ENCODE measurements at regions not wholly inside any gene's neighbourhood (a gene's known extent, or its start where the extent isn't known, plus 50 kb on each side); places are given as distances from the start of the nearest gene placed in this dataset.
"Not testable (repeated sequence)": the region's sequence is repeated elsewhere in the genome, so short reads cannot be mapped to it uniquely, and the experiment has no call there.

DNA sequence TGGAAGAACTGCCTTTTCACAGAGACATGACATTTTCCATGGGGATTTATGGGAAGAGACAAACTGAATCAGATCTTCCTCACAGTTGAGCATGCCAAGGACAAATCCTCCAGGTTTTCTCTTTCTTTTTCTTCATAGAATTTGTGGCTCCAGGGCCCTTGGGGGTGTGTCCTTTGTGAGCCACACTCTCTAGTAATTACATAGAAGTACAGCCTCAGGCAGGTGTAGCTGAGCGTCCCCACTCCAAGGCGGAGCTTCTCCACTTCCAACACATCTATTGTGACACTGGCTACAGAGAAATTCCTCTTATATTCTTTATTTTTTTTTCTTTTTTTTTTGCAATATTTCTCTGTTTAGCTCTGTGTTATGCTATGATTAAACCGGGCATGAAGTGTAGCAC lies 420.5 kb upstream of the CD180 start:
- DNase-seq = no peak

DNA sequence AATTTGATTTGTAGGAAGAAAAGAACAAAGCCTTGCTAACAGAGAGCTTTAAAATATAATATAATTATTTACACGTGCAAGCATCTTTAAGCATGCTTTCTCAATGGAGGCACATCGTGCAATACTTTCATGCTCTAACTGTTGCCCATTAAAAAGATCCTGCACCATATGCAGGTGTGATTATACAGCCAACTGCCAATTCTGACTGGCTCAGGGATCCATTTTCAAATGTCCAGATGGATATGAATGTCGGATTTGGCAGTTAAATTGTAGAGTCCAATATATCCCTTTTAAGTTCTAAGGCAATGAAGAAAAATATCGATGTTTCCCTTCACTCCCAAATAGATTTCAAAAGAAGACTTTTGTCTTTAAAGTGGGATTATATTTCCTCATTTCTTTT lies 416.4 kb upstream of the CD180 start:
- DNase-seq = no peak

DNA sequence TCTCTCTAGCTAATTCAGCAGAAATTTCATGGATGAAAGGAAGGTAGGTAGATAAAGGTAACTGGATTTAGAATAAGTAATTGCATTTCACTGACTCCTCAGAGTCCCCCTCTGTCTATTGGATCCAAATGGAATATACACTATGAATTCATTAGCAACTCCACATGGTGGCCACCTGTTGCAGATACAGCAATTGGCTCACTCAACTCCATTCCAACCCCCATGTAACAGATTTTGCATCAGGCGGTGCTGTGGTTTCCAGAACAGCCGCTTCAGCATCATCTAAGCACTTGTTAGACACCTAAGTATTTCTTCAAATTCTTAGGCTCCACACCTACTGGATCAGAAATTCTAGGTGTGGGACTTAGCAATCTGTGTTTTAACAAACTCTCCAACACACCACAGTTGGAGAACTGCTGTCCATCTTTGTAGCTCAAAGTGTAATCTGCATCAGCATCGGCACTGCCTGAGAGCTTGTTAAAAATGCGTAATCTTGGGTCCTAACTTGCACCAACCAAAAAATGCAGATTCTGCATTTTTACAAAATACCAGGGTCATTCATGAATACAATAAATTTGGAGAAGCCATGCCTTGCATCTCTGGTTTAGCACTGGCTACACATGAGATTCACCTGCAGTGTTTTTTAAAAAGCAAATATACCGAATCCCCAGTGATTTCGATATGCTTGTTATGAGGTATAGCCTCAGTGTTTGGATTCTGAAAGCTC lies 413.8 kb upstream of the CD180 start:
- no peak for DNase-seq

DNA sequence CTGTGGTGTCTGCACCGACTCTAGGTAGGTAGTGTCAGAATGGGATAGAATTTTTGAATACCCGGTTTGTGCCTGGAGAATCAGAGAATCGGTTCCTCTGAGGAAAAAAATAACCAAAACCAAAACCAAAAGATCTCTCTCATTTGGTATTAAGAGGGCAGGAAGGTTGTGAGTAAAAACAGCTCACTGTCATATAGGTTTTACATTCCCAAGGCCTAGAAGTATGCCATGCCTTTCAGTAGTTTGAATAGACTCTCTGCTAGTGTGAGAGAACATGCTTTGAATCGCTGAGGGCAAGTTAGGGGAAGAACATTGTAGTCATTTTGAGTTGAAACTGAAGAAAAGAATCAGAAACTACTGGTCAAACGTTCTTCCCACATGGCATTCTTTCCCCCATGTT lies 411.4 kb upstream of the CD180 start:
- DNase-seq = no peak

DNA sequence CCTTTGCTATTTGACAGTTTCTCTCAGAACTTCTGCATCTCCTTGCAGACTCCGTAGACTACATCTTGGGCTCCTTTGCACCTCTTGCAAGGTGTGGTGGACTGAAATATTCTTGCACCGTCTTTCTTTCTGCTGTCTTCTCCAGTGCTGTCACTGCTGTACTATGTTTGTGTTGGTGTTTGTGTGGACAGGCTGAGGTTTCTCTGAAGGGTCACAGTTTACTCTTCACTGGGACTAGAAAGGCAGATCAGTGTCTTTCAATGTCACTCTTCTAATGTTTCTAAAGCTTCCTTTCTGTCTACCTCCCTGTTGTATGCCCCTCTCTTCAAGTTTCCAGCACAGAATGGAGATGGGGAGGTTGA lies 410.0 kb upstream of the CD180 start:
- DNase-seq = no peak

DNA sequence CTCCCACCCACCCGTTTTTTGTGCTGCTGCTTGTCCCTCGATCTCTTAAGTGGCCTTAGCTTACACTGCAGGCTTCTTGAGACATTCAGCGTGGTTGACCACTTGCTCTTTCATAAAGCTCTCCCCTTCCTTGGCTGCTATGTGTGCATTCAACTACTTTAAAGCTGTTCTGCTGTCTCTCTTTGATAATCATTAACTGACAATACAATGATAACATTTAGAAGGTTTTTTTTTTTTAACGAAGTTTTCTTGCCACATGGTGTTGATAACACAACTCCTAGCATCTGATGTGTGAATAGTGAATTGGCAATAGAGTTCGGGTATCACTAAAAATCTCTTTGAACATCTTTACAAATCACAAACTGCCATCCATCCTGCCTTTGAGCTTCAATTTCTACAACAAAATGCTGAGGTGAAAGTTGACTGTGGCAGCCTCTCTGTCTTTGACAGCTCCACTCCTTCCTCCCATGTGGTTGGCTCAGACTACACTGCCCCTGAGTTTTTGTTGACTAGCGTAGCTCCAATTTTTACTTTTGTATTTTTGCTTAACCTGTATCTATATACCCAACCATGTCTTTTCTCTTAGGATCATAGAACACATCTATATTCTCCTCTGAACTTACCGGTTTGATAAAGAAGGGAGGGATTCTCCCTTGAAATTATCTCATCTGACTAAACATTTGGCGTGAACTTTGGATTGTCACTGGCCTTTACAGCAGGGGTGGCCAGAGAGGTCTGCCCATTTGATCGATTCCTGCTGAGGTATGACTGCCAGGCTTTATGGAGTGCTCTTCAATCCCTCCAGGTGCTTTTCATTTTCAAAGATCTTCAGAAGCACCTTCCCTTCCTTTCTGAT lies 409.4 kb upstream of the CD180 start:
- no peak for DNase-seq

DNA sequence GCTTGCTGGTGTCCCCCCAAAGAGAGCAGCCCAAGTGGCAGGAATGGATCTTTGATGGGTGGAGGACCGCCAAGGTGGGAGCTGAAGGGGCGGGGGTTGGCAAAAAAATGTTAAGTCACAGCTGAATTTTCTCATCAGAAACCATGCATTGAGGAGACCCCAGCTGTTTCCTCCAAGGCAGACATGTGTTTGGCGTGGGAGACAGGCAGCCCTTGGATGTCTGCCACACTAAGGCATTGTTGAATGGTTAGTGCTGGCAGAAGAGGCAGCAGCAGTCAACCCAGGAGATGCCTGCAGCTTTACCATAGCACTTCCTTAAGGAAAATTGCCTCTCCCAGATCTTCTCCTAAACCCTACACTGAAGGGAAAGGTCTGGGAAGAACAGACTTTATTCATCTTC lies 394.9 kb upstream of the CD180 start:
- DNase-seq = no peak

DNA sequence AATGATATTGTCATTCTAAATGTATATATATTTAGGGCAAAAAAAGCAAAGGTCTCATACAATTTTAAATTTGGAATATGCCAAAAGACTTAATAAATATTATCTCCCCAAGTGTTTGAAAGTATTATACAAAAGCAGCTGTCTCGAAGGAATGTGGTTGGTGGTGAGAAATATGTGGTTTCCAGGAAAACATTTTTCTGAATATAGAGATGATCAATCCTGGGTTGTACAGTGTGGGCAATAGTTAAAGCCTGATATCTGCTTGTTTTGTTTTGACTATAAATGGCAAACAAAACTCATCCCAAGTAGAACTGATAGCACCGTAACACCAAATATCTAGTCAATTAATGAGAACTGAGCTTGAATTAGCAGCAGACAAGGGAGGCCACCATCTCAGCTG lies 391.8 kb upstream of the CD180 start:
- DNase-seq = no peak

DNA sequence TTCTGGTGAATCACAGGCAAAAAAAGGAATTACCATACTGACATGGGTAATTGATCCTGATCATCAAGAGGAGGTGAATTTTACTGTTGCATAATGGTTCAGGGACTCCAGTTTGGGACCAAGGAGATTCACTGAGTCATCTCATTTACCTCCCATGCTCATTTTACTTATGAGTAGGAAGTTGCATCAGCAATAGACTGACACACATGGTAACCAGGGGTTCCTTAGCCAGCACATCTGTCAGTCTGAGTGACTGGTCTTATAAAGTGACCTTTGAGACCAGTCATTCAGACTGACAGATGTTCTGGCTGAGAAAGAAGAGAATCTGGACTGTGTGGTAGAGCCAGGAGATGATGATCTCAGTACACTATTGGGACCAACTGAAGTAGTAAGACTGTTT lies 384.6 kb upstream of the CD180 start:
- DNase-seq = no peak

DNA sequence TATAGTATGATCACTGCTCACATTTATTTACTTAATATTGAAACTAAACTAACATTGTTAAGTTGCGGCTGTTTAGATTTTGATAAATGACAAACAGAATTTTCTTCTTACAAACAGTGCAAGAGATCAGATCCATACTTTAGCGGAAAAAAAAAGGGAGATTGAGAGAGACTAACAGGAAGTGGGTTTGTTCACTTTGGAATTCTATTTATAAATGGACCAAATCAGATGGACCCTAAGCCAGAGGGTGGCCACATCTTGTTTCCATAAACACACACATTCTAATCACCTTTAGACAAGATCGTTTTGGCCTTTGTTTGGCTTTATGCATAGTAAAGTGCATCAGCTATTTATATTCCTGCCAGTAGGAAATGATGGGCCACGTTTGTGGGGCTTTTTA lies 381.4 kb upstream of the CD180 start:
- DNase-seq = no peak

DNA sequence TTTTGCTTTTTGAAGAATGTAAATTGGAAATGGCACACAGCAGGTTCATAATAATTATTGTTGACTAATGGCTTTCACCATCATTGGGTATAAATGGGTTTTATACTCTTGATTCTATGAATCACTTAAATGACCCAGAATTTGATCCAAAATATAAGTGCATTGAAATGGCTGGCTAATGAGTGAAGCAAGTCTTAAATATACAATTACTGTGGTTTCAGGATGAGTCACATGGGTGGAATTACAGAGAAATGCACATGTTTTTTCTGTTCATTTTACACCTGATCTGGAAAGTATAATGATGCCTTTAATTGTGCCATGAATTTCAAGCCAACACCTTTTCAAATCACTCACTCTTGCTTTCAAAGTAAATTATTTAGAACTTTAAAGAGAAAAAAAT lies 380.8 kb upstream of the CD180 start:
- DNase-seq = no peak

DNA sequence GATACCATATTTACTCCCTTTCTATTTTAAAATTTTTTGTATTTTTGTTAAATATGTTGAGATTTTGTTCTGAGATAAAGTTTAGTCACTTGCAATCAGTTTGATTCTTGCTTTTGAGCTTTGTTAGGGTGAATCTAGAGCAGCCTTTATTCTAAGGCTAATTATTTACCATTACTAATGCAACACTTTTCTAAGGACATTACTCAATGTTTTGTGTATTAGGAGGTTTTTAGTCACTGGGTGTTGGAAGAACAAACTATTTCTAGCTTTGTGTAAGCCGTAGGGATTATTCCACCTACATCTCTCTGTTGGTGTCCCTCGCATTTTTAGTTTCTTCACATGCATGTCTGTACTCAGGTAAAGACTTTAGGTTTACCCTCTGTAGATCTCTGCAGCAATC lies 379.5 kb upstream of the CD180 start:
- DNase-seq = no peak

DNA sequence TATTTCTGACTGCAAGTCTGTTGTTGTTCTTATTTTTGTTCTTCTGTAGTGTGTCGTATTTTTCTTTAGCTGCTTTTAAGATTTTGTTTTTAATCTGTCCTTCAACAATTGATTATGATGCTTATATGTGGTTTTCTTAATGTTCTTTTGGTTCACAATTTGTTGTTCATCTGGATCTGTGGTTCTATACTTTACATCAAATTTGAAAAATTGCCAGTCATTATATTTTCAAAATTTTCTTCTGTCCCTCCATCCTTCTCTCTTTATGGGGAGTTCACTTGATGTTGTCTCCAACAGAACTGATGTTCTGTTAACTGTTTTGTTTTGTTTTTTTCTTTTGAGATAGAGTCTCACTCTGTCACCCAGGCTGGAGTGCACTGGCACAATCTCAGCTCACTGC lies 378.5 kb upstream of the CD180 start:
- no peak for DNase-seq

DNA sequence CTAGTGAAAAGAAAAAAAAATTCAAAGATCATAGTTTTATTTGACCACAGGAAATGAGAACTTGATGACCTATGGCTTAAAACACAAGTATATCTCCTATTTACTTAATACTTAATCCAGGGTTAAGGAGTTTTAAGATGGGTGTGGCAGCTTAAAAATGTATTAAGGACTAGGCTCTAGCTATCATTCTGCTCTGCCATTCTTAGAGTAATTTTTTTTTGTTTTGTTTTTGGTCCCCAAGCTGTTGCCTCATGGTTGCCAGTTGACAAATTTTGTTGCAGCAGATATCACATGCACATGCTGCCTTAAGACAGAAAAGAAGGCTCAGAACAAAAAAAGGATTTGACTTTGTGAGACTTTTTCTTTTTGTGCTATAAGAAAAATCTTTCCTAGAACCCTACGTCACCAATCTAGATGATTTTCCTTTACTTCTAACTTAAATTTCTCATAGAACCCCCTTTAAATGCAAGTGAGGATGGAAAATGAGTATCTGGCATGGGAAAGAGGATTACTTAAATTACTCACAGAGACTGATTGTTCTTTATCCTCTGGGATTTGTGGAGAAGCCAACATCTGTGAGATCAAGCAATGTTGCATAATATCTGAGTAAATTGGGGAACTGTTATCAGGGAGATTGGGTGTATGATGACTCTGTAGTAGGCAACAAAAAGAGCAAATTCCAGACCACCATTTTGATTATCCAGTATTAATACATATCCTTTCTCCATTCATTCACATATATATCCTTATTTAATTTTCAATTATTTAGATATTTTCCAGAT lies 364.7 kb upstream of the CD180 start:
- DNase-seq = no peak

DNA sequence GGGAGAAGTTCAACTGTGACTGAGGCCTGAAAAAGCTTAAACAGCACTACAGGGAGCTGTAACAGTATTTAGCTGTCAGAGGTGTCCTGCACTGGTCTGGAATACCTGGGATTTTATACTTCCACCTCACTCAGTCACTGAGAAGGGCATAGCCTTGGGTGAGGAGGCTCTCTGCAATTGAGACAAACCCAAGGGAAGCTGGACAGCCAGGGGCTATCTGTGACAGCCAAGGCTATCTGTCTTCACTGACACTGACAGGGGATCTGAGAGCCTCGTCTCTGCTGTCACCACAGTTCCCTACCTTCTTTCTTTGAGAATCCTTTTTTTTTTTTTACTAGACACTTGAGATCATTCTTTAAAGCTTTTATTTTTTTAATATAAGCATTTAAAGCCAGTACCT lies 356.2 kb upstream of the CD180 start:
- DNase-seq = no peak

DNA sequence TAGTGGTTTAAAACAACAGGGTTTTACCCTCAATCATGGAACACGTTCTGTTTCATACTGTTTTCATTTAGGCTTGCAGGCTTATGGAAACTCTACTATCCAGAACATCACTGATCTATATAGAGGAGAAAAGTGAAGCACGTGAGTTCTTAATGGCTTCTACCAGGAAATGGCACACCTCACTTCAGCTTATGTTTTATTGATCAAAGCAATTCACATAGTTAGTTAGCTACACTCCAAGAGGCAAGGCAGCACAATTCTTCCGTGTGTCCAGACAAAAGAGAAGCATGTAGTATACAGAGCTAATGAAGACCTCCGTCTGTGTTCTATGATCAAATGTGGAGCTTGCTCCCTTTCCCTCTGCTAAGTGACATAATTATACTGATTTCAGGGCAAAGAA lies 353.3 kb upstream of the CD180 start:
- no peak for DNase-seq

DNA sequence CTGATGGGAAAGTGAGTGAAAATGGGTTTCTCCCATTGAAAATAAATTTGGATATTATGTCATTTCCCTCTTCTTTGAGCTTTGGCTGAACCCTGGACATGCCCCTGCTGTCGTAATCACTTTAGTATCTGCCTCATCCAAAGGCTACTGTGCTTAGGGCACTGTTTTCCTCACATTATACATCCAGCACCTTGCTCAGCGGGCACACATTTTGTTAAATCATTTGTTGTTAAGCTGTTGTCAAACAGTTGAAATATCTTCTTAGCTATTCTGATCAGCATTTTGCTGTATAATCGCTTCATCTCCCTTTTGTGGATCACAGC lies 352.7 kb upstream of the CD180 start:
- DNase-seq = no peak

DNA sequence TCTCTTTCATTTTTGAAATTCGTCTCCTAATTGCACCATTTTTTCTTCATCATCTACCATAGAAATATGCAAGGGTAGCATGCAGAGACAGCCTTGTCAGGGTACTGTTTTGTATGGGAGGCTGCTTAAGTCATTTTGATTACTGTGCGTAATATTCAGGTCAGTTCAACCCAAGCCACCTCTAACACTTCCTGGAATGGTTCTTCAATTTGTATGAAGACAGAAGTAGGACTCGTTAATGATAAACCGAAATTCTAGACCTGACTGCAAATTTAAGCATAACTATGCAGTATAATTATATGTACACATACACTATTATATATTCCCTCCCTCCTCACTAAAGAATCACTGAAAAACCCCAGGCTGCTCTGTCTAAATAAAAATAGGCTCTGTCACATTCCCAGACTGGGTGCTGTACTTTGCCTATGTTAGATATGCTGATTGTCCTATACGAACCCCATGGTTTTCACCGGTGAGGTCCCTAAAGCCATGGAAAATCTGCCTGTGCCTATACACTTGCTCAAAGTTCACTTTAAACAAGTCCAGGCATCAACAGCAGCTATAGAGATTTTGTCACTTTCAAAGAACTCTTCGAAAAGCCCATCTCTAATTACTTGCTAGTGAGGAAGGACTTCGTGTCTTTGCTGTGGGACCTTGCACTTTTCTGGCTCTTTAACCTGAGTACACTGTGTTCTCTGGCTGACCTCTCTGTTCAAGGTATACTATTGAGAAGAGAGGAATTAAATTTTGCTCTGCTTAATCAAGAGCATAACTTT lies 352.1 kb upstream of the CD180 start:
- DNase-seq = no peak

DNA sequence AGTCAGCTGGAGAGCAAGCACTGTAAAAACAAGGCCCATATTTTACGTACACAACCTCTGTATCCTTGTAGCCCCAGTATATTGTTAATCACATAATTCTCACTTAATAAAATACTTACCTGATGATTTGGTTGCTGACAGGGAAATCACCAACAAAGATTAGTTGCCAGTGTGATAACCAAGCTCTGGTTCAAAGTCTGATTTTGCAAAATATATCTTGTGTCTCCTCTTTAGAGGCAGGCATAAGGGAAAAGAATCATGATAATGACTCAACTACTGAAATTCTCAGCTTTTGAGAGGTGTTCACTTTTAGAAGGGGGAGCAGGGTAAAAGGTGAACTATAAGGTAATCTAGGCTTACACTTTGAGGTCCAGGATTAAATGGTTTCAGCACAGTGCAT lies 351.1 kb upstream of the CD180 start:
- no peak for DNase-seq

DNA sequence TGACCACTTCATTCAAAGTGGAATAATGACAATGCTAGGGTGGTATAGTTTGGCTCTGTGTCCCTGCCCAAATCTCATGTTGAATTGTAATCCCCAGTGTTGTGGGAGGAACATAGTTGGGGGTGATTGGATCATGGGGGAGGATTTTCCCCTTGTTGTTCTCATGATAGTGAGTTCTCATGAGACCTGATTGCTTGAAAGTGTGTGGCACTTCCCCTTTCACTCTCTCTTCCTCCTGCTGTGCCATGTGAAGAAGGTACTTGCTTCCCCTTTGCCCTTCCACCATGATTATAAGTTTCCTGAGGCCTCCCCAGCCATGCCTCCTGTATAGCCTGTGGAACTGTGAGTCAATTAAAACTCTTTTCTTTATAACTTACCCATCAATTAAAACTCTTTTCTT lies 348.3 kb upstream of the CD180 start:
- not testable (repeated sequence) for DNase-seq

DNA sequence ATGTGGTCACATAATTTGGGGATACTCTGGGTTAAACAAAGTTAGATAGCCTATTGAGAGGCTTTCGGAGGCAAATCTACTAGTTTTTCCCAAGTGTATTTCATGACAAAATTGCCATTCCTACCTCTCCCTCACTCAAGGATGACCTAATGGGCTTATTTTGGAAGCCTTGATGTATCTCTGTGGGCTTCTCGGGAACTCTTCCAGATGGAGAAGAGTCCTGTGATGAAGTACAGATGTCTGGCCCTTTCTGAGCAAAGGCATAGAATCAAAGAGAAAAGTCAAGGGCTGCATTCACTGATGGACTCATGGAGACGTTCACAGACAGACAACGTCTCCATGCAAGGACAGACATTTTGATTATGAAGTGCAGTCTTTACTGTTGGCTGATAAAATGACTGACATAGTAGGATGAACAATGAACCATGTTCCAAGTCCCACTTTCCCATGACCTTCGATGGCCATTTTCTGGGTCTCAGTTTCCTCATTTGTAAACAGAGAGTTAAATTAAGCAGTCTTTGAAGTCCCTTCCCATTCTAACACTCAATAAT lies 347.2 kb upstream of the CD180 start:
- no peak for DNase-seq

DNA sequence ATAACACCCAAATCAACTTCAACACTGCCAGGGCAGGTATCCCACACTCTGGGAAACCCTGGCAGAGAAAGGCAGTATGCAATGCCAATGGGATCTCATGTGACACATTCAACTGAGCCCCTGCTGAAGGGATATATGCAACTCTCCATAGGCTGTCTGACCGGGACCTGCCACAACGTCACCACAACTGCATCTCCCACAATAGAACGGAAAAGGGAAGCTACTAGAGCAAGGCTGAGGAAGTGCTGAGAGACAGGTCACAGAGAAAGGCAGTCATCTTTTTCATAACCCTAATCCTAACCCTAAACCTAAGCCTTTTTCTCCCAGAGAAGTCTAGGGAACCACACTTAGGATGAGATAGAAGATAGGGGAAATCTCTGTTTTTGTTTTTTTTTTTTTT lies 345.9 kb upstream of the CD180 start:
- DNase-seq = no peak

DNA sequence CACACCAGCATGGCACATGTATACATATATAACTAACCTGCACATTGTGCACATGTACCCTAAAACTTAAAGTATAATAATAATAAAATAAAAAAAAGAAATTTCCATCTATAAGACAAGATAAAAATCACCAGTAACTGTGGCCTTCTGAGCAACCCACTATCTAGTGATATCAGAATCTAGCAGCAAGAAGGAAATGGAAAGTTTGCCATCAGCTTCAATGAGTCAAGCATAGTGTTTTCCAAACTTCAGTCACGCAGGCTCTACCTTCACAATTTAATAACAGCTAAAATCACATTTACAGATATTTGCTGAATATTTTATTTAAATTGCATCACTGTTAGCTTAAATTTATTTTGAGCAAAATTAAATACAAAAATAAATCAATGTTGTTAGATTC lies 345.3 kb upstream of the CD180 start:
- DNase-seq = no peak
